ENCODE measurements at regions not wholly inside any gene's neighbourhood (a gene's known extent, or its start where the extent isn't known, plus 50 kb on each side); places are given as distances from the start of the nearest gene placed in this dataset.
A peak's percentile ranks its signal among the peaks of the same experiment; 100 is the strongest.
"Not testable (repeated sequence)": the region's sequence is repeated elsewhere in the genome, so short reads cannot be mapped to it uniquely, and the experiment has no call there.

- H3K9me3 ChIP-seq: no peaks in the 10 kb centered on the region
- H3K27ac ChIP-seq: no peak overlapping the region
- intact Hi-C loops (cut with DNase I): no loop called here
- DNase-seq (no peak), ATAC-seq (no peak)
- TF ChIP-seq CTCF (IDR thresholded peaks at IDR 0.05): no peak
- H3K4me1 ChIP-seq: peaks cover 7% of the 10 kb centered on the region
- H3K4me3 ChIP-seq: no peak overlapping the region
- no peaks in the 10 kb centered on the region for H3K27me3 ChIP-seq (ENCODE audit: low read depth)
- no peaks in the 10 kb centered on the region for H3K36me3 ChIP-seq
These were observed 434.1 kb downstream of the ZNF536 start for GRCh38 chr19:30806311-30806710.

- no peak for TF ChIP-seq CTCF (IDR thresholded peaks at IDR 0.05)
- H3K4me1 ChIP-seq: peaks cover 7% of the 10 kb centered on the region
- DNase-seq (no peak), ATAC-seq (no peak)
- H3K4me3 ChIP-seq: peak overlapping the region; percentile 25
- no peaks in the 10 kb centered on the region for H3K9me3 ChIP-seq
- no peak overlapping the region for H3K27ac ChIP-seq
- intact Hi-C loops (cut with DNase I): no loop called here
- no peaks in the 10 kb centered on the region for H3K36me3 ChIP-seq
- no peaks in the 10 kb centered on the region for H3K27me3 ChIP-seq (ENCODE audit: low read depth)
These were observed 432.6 kb downstream of the ZNF536 start for GRCh38 chr19:30804751-30805150.

- intact Hi-C loops (cut with DNase I); H3K27ac ChIP-seq: not testable (repeated sequence)
- peak overlapping the region; percentile 25 for H3K4me3 ChIP-seq
These were observed 432.1 kb downstream of the ZNF536 start for GRCh38 chr19:30804333-30804732.

GRCh38 chr19:30802424-30803013 is 430.3 kb downstream of the ZNF536 start:
- Histone ChIP-seq H3K4me3 (no peak overlapping the region), H3K4me1 (peaks cover 7% of the 10 kb centered on the region), H3K36me3 (no peaks in the 10 kb centered on the region), H3K27ac (no peak overlapping the region), H3K9me3 (no peaks in the 10 kb centered on the region), H3K27me3 (ENCODE audit: low read depth) (peaks cover 5% of the 10 kb centered on the region)
- no peak for ATAC-seq
- TF ChIP-seq CTCF (IDR thresholded peaks at IDR 0.05): no peak
- intact Hi-C loops (cut with DNase I): no loop called here
- DNase-seq: no peak

More at GRCh38 chr19:30804333-30804732, 432.1 kb downstream of the ZNF536 start:
- ATAC-seq; H3K27me3 ChIP-seq (ENCODE audit: low read depth); H3K36me3 ChIP-seq; DNase-seq; H3K9me3 ChIP-seq; H3K4me1 ChIP-seq: not testable (repeated sequence)

GRCh38 chr19:30799865-30800755 is 427.9 kb downstream of the ZNF536 start:
- DNase-seq: peak; percentile 60
- H3K4me3 ChIP-seq: no peak overlapping the region
- peaks cover 11% of the 10 kb centered on the region for H3K27me3 ChIP-seq (ENCODE audit: low read depth)
- H3K9me3 ChIP-seq: no peaks in the 10 kb centered on the region
- no peak overlapping the region for H3K27ac ChIP-seq
- H3K4me1 ChIP-seq: peaks cover 4% of the 10 kb centered on the region
- H3K36me3 ChIP-seq: no peaks in the 10 kb centered on the region
- intact Hi-C loops (cut with DNase I): no loop called here
- ATAC-seq: peak; percentile 54 to 67
- peak; percentile 73 for TF ChIP-seq CTCF (IDR thresholded peaks at IDR 0.05)

GRCh38 chr19:30795727-30796126 is 423.5 kb downstream of the ZNF536 start:
- DNase-seq (no peak), ATAC-seq (no peak)
- no peak overlapping the region for H3K27ac ChIP-seq
- no peaks in the 10 kb centered on the region for H3K4me1 ChIP-seq
- intact Hi-C loops (cut with DNase I): no loop called here
- no peaks in the 10 kb centered on the region for H3K36me3 ChIP-seq
- H3K9me3 ChIP-seq: no peaks in the 10 kb centered on the region
- H3K4me3 ChIP-seq: no peak overlapping the region
- TF ChIP-seq CTCF (IDR thresholded peaks at IDR 0.05): no peak
- H3K27me3 ChIP-seq (ENCODE audit: low read depth): peaks cover 11% of the 10 kb centered on the region
